Parathyroid adenoma (tissue), 2 donors: ENCODE measurements at regions not wholly inside any gene's neighbourhood (a gene's known extent, or its start where the extent isn't known, plus 50 kb on each side); places are given as distances from the start of the nearest gene placed in this dataset.
"Not testable (repeated sequence)": the region's sequence is repeated elsewhere in the genome, so short reads cannot be mapped to it uniquely, and the experiment has no call there.

Source experiments
- H2AFZ ChIP-seq: fragments of 300-600 bp; sonication (generic); one replicate; pipeline ENCODE4 v1.7.0; 2017; ENCODE audit warnings: antibody characterized with exemption, mild to moderate bottlenecking
- H3K27ac ChIP-seq: fragments of 300-600 bp; sonication (generic); one replicate; pipeline ENCODE4 v1.7.0; 2017
- H3K27me3 ChIP-seq: fragments of 300-600 bp; sonication (generic); one replicate; pipeline ENCODE4 v1.7.0; 2017; ENCODE audit warnings: low read length; ENCODE audit not compliant: control insufficient read depth, insufficient read depth
- H3K36me3 ChIP-seq: fragments of 300-600 bp; sonication (generic); one replicate; pipeline ENCODE4 v1.7.0; 2017; ENCODE audit warnings: low read length; ENCODE audit not compliant: control insufficient read depth, insufficient read depth
- H3K4me1 ChIP-seq: fragments of 300-600 bp; sonication (generic); one replicate; pipeline ENCODE4 v1.7.0; 2017; ENCODE audit warnings: control low read depth
- H3K4me2 ChIP-seq: fragments of 300-600 bp; sonication (generic); one replicate; pipeline ENCODE4 v1.7.0; 2017; ENCODE audit warnings: low read length
- H3K4me3 ChIP-seq: fragments of 300-600 bp; sonication (generic); one replicate; pipeline ENCODE4 v1.7.0; 2017; ENCODE audit warnings: low read depth, low read length
- H3K79me2 ChIP-seq: fragments of 300-600 bp; sonication (generic); one replicate; pipeline ENCODE4 v1.7.0; 2017; ENCODE audit warnings: control low read depth
- H3K9ac ChIP-seq: fragments of 300-600 bp; sonication (generic); one replicate; pipeline ENCODE4 v1.7.0; 2017; ENCODE audit warnings: mild to moderate bottlenecking
- H3K9me3 ChIP-seq: fragments of 300-600 bp; sonication (generic); one replicate; pipeline ENCODE4 v1.7.0; 2017; ENCODE audit warnings: low read length; ENCODE audit not compliant: control insufficient read depth
- TF ChIP-seq, protein P1 (sequence below): fragments of 300-600 bp; sonication (generic); IDR thresholded peaks from one replicate; pipeline ENCODE4 v1.7.0; 2017; ENCODE audit warnings: antibody characterized with exemption, mild to moderate bottlenecking
- donor health status: primary hyperparathyroidism.

DNA sequence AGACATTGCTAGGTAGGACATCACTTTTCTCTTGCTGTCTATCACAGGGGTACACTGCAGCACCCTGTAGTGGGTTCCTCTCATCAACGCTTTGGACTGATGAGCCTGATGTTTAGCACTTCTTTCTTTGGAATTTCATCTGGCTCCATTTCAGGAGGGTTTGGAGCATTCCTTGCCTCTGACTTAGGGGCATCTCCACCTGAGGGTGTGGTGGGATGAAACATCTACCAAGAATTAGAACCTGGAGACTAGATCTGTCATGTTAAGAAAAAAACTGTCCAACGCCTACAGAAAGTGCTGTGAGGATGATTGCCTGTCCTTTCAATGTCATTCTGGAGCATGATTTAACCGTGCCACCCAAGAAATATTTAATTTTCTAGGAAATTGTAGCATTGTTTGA lies 648.4 kb downstream of the ETS1 start:
- TF ChIP-seq, protein P1, sequence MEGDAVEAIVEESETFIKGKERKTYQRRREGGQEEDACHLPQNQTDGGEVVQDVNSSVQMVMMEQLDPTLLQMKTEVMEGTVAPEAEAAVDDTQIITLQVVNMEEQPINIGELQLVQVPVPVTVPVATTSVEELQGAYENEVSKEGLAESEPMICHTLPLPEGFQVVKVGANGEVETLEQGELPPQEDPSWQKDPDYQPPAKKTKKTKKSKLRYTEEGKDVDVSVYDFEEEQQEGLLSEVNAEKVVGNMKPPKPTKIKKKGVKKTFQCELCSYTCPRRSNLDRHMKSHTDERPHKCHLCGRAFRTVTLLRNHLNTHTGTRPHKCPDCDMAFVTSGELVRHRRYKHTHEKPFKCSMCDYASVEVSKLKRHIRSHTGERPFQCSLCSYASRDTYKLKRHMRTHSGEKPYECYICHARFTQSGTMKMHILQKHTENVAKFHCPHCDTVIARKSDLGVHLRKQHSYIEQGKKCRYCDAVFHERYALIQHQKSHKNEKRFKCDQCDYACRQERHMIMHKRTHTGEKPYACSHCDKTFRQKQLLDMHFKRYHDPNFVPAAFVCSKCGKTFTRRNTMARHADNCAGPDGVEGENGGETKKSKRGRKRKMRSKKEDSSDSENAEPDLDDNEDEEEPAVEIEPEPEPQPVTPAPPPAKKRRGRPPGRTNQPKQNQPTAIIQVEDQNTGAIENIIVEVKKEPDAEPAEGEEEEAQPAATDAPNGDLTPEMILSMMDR: no peak
- no peaks in the 10 kb centered on the region for H3K79me2 ChIP-seq
- H3K4me2 ChIP-seq: no peak overlapping the region
- H2AFZ ChIP-seq: no peak overlapping the region
- H3K9ac ChIP-seq: no peak overlapping the region
- no peak overlapping the region for H3K27ac ChIP-seq
- H3K4me1 ChIP-seq: no peaks in the 10 kb centered on the region
- H3K27me3 ChIP-seq: no peaks in the 10 kb centered on the region
- H3K36me3 ChIP-seq: no peaks in the 10 kb centered on the region
- no peak overlapping the region for H3K4me3 ChIP-seq
- no peaks in the 10 kb centered on the region for H3K9me3 ChIP-seq

DNA sequence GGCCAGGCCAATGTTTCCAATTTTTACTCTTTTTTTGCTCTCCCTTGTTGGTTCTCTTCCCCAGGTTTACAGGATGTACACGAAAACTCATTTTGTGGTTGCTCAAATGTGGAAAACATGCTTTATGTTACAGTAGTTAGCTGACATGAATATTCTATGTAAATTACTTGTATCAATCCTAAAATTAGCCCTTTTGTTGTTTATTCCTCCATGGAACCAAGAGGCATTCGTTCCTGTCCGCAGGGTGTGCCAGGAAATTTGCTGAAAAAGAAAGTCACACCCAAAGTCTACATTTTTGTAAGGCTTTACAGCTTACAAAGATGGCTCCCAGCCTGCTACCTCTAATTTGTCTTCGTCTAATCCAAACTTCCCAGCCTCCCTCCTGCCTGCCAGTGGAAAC lies 652.3 kb downstream of the ETS1 start:
- Histone ChIP-seq H3K79me2 (no peaks in the 10 kb centered on the region), H3K4me3 (no peak overlapping the region), H3K27me3 (no peaks in the 10 kb centered on the region), H2AFZ (no peak overlapping the region), H3K9ac (no peak overlapping the region), H3K9me3 (no peaks in the 10 kb centered on the region), H3K4me2 (no peak overlapping the region), H3K4me1 (no peaks in the 10 kb centered on the region), H3K27ac (no peak overlapping the region), H3K36me3 (no peaks in the 10 kb centered on the region)
- TF ChIP-seq, protein P1: no peak

DNA sequence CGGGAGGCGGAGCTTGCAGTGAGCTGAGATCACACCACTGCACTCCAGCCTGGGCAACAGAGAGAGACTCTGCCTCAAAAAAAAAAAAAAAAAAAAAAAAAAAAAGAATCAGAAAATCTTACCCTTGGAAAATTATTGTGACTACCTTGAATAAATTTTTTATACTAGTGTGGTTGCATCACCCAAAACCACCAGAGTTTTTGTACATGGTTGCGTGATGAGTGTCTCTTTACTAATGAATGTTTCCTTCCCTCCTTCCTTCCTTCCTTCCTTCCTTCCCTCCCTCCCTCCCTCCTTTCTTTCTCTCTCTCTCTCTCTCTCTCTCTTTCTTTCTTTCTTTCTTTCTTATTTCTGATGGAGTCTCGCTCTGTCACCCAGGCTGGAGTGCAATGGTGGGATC lies 653.4 kb downstream of the ETS1 start:
- not testable (repeated sequence) for H3K27ac ChIP-seq, H3K4me3 ChIP-seq, H2AFZ ChIP-seq, H3K27me3 ChIP-seq, H3K9ac ChIP-seq, H3K36me3 ChIP-seq, H3K4me1 ChIP-seq, H3K79me2 ChIP-seq, H3K4me2 ChIP-seq, H3K9me3 ChIP-seq

DNA sequence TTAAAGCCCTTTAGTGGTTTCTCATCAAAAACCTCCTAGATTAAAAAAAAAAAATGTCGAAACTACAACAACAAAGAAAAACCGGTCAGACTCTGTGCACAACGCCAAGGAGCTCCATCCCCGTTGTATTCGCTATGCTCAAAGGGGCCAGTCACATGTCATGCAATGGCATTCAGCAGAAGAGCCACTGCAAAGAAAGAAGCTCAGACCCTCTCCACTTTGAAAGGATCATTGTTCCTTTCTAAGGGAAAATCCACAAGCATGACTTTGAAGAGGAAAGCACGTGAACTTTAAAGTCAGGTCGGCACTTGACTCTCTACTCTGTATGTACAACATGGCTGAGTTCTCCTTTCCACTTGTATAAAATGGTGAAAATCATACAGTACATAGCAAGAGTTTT lies 655.6 kb downstream of the ETS1 start:
- Histone ChIP-seq H3K4me1 (no peaks in the 10 kb centered on the region), H3K27ac (no peak overlapping the region), H3K9me3 (no peaks in the 10 kb centered on the region), H3K4me3 (no peak overlapping the region), H3K4me2 (no peak overlapping the region), H2AFZ (no peak overlapping the region), H3K79me2 (no peaks in the 10 kb centered on the region), H3K9ac (no peak overlapping the region), H3K36me3 (no peaks in the 10 kb centered on the region), H3K27me3 (no peaks in the 10 kb centered on the region)
- TF ChIP-seq, protein P1: no peak

DNA sequence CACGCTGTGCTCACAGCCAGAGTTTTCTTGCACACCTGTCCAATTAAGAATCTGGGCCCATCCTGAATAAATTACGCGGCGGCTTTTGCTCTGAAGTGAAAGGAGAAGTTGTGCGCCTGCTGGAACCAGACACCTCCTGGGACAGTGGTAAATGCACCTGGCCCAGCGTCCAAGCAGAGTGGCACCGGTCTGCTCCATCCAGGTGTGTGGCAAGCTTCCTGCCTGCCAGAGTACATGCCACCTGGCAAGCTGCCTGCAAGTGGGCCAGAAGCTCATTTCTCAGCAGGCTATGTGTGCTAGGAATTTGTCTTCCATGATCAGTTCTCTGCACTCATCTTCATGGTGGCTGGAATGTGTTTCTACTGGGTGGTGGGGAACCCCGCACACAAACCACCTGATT lies 660.6 kb downstream of the ETS1 start:
- Histone ChIP-seq H3K36me3 (no peaks in the 10 kb centered on the region), H3K4me3 (no peak overlapping the region), H3K9ac (no peak overlapping the region), H3K4me2 (no peak overlapping the region), H3K79me2 (no peaks in the 10 kb centered on the region), H3K4me1 (no peaks in the 10 kb centered on the region), H3K27me3 (no peaks in the 10 kb centered on the region), H3K27ac (no peak overlapping the region), H2AFZ (no peak overlapping the region), H3K9me3 (no peaks in the 10 kb centered on the region)
- TF ChIP-seq, protein P1: no peak
